ENCODE measurements at regions not wholly inside any gene's neighbourhood (a gene's known extent, or its start where the extent isn't known, plus 50 kb on each side); places are given as distances from the start of the nearest gene placed in this dataset.

GRCh38 chr14:101229666-101230065 is 326.1 kb upstream of the RTL1 start:
- DNase-seq (ENCODE audit: low spot score), result no peak

- no peak for DNase-seq (ENCODE audit: low spot score)
These were observed 326.8 kb upstream of the RTL1 start for GRCh38 chr14:101230161-101230850.

- DNase-seq (ENCODE audit: low spot score), result no peak
These were observed 327.5 kb upstream of the RTL1 start for GRCh38 chr14:101230851-101231550.

DNA sequence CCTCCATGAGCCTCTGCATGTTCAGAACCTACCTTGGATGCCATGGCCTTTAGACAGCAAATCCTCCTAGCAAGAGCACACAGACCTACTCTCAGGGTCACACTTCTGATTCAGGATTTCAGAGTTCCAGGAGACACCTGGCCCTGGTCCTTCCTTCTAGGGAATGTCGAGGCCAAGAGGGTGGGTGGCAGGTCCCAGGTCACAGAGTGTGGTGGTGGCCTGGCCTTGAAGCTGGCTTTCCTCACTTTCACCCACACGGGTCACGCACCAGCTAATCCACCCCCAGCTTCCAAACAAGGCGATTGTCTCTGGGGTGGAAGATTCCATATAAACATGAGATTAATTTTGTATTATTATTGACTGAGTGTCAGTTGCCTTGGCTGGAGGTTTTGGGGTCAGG is 328.3 kb upstream of the RTL1 start:
- DNase-seq (ENCODE audit: low spot score), result no peak

GRCh38 chr14:101232340-101233020 is 328.8 kb upstream of the DIO3 start:
- DNase-seq (ENCODE audit: low spot score), result no peak

GRCh38 chr14:101233021-101233366 is 328.3 kb upstream of the DIO3 start:
- DNase-seq (ENCODE audit: low spot score), result no peak

DNA sequence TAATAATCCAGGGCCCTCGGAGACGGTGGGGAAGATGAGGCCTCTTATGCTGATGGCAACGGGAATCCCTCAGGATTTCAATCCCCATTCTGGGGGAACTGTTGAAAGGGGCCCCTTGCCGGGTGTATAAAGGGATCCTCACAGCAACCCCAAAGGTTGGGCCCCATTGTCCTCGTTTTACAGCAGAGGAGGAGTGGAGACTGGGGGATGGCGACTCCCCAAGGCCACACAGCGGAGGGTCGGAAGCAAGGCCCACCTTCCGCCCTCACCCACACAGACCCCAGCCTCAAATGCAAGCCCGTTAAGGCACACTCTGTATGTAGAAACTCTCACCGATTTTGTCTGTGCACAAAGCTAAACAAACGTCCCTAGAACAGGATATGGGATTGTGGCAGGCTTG is 327.9 kb upstream of the DIO3 start:
- DNase-seq (ENCODE audit: low spot score), result no peak

- DNase-seq (ENCODE audit: low spot score), result no peak
These were observed 327.5 kb upstream of the DIO3 start for GRCh38 chr14:101233808-101234207.

GRCh38 chr14:101234244-101234937 is 326.9 kb upstream of the DIO3 start:
- DNase-seq (ENCODE audit: low spot score), result no peak

DNA sequence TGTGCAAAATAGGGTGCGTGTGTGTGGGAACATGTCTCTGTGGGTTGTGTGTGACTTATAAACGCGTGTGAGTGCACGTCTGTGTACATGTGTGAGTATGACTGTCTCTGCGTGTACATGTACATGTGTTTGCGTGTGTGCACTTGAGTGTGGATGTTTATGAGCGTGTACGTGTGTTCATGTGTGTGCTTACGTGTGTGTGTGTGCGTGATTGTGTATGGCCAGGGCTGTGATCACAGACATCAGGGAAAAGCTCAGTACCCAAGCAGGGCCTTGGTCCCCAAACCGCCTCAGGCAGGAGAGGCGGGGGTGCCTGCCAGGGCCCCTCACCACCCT is 326.3 kb upstream of the DIO3 start:
- no peak for DNase-seq (ENCODE audit: low spot score)

GRCh38 chr14:101235335-101236103 is 325.8 kb upstream of the DIO3 start:
- peak; percentile 74 for DNase-seq (ENCODE audit: low spot score)

DNA sequence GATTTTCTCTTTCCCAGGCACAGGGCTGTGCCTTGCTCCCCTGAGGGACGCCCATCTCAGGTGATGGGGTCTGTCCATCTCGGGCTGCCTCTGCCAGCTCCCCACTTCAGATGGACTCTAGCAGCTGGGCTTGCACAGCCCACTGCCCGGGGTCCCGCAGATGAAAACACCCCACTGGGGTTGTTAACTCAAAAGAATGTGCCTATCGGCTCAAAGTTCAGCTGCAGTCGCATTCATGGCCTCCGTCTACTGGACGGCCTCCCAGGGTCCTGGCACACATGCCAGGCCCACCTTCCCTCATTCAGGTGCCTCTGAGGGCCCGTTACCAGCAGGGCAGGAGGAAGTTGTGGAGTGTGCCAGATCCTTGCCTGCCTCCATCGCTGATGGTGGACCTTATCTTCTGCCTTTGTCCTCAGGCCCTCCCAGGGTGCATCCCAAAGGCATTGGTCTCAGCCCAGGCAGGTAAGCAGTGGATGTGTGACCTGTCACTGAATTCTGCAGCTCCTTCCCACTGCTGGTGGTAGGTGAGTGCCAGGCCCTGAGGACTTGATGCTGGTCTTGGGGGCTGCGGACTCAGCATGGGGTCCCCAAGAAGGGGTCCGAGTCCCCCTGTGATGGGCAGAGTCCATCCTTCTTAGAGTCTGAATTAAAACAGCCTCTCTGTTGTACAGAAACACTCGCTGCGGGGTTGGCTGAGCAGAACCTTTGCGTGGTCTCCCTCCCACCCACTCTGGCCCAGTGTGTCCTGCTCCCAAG is 324.6 kb upstream of the DIO3 start:
- DNase-seq (ENCODE audit: low spot score), result no peak

DNA sequence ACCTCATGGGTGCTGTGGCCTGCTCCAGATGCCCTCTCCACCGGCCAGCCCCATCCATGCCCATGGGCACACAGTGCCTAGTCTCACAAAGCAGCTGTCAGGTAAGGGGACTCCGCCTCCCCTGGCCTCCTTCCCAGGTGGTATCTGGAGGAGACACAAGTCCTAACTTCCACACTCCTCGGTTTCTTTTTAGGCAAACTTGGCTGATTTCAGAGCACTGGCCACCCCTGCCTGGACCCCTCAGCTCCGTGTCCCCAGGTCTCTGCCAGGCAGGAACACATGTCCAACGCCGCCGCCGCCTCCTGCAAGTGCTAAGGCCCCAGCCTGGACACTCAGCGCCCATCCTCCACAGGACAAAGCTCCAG is 324.1 kb upstream of the DIO3 start:
- no peak for DNase-seq (ENCODE audit: low spot score)

- no peak for DNase-seq (ENCODE audit: low spot score)
These were observed 322.2 kb upstream of the DIO3 start for GRCh38 chr14:101239065-101239464.

DNA sequence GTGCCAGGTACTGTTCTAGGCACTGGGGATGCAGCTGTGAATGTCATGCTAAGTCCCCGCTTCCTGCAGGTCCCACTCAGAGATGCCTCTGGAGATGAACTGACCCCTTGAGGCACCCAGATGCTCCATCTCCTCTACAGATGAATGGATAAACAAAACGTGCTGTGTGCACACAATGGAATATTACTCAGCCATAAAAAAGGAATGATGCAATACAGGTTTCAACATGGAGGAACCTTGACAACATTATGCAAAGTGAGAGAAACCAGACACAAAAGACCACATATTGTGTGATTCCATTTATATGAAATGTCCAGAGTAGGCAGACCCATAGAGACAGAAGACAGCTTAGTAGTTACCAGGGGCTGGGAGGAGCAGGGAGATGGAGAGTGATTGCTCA is 320.1 kb upstream of the DIO3 start:
- no peak for DNase-seq (ENCODE audit: low spot score)

- no peak for DNase-seq (ENCODE audit: low spot score)
These were observed 319.5 kb upstream of the DIO3 start for GRCh38 chr14:101241807-101242278.

DNA sequence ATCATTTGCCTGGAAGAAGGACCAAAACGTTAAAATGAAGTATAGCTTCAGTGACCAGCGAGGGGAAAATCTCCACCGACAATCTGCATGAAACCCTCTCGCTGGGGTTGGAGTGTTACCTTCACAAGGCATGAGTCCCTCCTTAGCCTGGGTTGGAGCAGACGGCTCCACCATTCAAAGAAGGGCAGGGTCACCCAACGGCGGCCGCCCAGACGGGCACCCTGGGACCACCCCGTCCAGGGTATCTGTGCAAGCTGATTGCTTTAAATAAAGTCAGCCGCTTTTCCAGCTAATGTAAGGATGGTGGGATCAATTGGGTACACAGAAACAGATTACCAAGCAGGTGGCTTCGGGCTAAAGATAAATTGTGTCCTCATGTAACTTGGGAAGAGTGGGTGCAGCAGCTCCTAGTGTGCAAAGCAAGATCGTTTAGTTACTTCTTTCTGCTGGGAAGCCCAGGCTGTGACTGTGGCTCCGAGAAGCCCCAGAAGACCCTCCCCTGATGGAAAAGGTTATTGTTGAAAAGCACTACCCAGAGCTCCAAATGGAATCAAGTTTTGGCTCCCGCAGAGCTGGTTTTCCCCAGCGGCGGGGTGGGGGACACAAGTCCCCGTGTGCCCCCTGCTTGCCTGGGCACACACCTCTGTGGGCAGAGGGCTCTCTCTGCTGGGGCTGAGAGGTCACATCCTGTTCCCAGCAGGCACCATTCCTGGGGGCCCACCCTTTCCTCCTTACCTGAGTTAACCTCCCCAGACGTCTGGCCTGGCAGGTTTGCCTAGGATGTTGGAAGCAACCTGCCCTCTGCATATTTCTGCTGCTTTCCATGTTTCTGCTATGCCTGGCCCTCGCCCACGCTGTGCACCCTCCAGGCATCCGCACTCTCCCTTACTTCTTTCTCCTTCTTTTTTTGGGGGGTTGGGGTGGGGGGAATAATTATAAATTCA is 318.6 kb upstream of the DIO3 start:
- no peak for DNase-seq (ENCODE audit: low spot score)

GRCh38 chr14:101243587-101244338 is 317.5 kb upstream of the DIO3 start:
- no peak for DNase-seq (ENCODE audit: low spot score)

All from AG08396 (cell line).